HEK293 (cell line): ENCODE measurements at regions not wholly inside any gene's neighbourhood (a gene's known extent, or its start where the extent isn't known, plus 50 kb on each side); places are given as distances from the start of the nearest gene placed in this dataset.

Experiments
- KLF1 ChIP-seq: fragments of 450-650 bp; formaldehyde crosslinking; IDR thresholded peaks from 2 replicates; pipeline ENCODE4 v1.5.1; 2016; ENCODE audit warnings: missing biosample characterization, missing genetic modification characterization
- ZEB2 ChIP-seq: fragments of 450-650 bp; formaldehyde crosslinking; IDR thresholded peaks from 2 replicates; pipeline ENCODE4 v1.5.1; 2016; ENCODE audit warnings: missing biosample characterization, missing genetic modification characterization
- ZFP3 ChIP-seq: fragments of 450-650 bp; formaldehyde crosslinking; IDR thresholded peaks from 2 replicates; pipeline ENCODE4 v1.5.1; 2016; ENCODE audit warnings: low read depth, missing biosample characterization, missing genetic modification characterization
- ZFP37 ChIP-seq: fragments of 450-650 bp; formaldehyde crosslinking; IDR thresholded peaks from 2 replicates; pipeline ENCODE4 v1.5.1; 2016; ENCODE audit warnings: missing biosample characterization, missing genetic modification characterization
- ZNF155 ChIP-seq: fragments of 450-650 bp; formaldehyde crosslinking; IDR thresholded peaks from 2 replicates; pipeline ENCODE4 v1.5.1; 2016; ENCODE audit warnings: missing biosample characterization, missing genetic modification characterization
- ZNF184 ChIP-seq: fragments of 450-650 bp; IDR thresholded peaks from 2 replicates; pipeline ENCODE4 v1.5.1; 2018; ENCODE audit warnings: missing biosample characterization, mild to moderate bottlenecking, missing genetic modification characterization
- ZNF302 ChIP-seq: fragments of 450-650 bp; formaldehyde crosslinking; IDR thresholded peaks from 2 replicates; pipeline ENCODE4 v1.5.1; 2016; ENCODE audit warnings: missing biosample characterization, missing genetic modification characterization, low read depth
- ZNF555 ChIP-seq: fragments of 450-650 bp; formaldehyde crosslinking; conservative IDR thresholded peaks from 2 replicates; pipeline ENCODE4 v1.5.1; 2017; ENCODE audit warnings: missing biosample characterization, mild to moderate bottlenecking, missing genetic modification characterization, inconsistent platforms

DNA sequence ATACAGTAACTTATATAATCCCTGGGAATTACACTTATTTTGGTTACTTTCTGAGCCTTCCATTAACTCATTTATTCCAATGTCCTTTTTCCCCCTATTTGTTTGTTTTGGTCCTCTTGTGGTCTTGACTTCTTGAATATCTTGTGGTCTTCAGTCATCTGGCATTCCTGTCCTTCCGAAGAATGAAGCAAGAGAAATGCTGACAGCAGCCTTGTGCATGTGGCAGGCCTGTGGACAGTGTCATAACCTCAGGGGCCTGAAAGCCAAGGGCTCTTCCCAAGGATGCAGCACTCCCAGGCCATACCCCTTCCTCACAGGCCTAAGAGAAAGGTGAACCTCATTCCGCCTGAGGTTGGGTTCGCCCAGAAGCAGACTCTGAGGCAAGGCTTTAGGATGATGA is 470.2 kb downstream of the DISC1 start (continued):
- TF ChIP-seq ZNF555 (tag by site-specific recombination) (no peak), ZNF302 (tag by site-specific recombination) (no peak), ZNF184 (no peak), ZFP3 (tag by site-specific recombination) (no peak), ZNF155 (tag by site-specific recombination) (no peak), ZFP37 (tag by site-specific recombination) (no peak), KLF1 (tag by site-specific recombination) (no peak), ZEB2 (tag by site-specific recombination) (no peak)
